ENCODE measurements at regions not wholly inside any gene's neighbourhood (a gene's known extent, or its start where the extent isn't known, plus 50 kb on each side); places are given as distances from the start of the nearest gene placed in this dataset.
A peak's percentile ranks its signal among the peaks of the same experiment; 100 is the strongest.

DNA sequence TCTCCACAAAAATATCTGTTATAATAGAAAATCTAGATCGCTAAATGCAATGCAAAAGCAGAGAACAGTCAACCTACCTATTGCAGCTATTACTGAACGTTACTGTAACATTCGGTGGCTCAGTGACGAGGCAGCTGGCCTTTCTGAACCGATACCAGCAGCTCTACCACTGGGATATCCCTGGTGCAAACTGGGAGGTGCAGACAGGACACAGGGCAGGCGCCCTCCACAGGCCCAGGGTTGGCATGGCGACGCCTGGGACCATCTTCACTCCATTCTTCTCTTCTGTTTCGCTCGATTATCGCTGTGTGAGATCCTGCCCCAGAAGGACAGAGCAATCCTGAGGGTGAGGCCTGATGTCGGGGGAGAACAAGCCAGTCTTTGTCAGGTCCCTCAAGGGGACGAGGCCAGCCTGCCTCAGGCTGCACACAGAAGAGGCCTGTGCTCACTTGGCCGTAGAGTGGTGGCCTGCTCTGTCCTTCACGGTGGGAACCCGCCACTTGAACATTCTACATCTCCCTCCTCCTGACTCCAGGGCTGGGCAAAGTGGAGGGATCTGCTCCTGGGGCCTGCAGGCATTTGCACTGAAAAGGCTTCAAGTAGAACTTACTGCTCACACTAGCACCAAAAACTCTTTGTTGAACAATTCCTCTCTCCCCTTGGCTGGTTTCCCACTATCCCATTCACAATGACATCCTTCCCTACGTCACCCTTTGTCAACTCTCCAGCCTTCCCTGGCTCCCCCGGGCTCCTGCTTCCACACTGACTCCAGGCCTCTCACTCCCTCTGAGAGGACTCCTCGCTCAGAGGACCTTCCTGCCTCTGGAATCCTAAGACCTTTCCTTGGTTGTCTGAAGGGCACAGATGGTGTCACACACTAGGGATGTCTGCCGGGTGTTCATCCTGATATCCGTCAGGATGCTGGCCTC, 49.7 kb downstream of the CYRIA start:
- DNase-seq = no peak

DNA sequence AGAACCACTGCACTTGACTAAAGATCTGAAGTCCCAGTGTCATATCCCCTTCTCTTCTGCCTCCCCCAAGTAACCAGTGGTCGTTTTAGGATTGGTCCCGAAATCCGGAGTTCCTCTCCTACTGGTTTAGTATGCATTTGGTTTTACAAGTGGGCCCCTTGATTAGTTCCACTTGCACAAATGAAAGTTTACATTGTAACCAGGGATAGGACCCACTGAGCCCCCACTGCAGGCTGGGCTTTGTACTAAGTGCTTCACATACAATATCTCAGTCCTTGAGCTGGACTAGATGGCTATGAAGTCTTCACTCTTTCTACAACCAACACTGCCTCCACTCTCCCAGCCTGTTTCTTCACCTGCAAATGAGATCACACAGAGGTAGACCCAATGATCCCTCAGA, 50.4 kb downstream of the CYRIA start:
- DNase-seq = no peak

- DNase-seq = no peak
These were observed 51.2 kb downstream of the CYRIA start for GRCh38 chr2:16614314-16614860.

DNA sequence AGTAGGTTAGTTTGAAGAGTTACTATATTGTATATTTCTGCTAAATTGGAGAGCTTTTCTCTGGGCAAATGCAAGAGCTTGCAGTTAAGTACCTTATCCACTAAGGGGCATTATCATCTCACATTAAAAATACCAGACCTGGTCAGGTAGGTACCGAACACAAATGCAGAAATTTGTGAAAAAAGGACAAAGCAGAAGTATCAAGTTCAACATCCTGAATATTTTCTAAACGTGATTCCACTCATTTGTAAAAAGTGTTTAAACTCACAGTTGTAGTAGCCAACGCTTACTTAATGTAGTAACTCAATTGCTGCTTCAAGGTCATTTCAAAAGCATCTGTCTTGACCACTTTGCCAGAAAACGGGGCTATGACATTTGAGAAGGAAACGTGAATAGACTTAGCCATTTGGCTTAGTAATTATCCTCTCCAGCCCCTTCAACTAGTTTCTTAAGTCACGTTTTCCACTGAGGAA, 52.1 kb downstream of the CYRIA start:
- DNase-seq = no peak

- DNase-seq = no peak
These were observed 53.1 kb downstream of the CYRIA start for GRCh38 chr2:16612490-16612889.

GRCh38 chr2:16609786-16610185, 55.8 kb downstream of the CYRIA start:
- DNase-seq = no peak

- DNase-seq = peak; percentile 79
These were observed 56.7 kb downstream of the CYRIA start for GRCh38 chr2:16608661-16609643.

GRCh38 chr2:16607301-16607700, 58.3 kb downstream of the CYRIA start:
- no peak for DNase-seq

DNA sequence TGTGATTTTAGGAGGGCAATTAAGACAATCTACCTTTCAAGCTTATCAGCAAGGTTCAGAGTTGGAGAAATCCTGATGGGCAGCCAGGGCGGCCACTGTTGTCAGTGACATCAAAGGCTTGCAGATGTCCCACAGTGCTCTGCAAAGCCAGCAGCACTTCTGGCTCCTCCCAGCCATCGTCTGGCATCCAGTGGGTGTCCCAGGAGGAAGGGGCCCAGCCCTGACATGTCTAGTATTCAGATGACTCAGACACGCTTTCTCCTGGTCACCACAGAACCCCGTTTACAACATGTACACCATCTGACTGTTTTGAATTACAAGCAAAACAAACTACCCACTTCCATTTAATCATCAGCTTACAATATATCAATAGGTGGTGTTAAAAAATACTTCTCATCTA, 61.4 kb downstream of the CYRIA start:
- no peak for DNase-seq

GRCh38 chr2:16591370-16591933, 74.2 kb downstream of the CYRIA start:
- DNase-seq = no peak

DNA sequence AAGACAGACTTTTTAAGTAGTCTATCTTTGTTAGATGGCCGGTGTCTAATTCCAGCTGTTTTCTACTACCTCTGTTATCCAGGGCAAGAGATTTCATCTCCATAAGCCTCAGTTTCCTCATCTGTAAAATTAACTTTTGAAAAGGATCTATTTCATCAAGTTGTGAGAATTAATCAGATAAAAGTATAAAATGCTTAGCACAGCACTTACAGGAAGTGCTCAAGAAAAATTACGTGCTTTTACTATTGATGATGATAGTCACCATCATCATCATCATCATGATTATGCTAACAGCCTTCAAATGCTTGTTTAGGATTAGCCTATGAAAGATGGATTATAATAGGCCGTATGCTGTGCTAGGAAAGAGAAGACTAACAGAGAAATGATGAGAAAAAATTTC, 76.2 kb downstream of the CYRIA start:
- DNase-seq = no peak

DNA sequence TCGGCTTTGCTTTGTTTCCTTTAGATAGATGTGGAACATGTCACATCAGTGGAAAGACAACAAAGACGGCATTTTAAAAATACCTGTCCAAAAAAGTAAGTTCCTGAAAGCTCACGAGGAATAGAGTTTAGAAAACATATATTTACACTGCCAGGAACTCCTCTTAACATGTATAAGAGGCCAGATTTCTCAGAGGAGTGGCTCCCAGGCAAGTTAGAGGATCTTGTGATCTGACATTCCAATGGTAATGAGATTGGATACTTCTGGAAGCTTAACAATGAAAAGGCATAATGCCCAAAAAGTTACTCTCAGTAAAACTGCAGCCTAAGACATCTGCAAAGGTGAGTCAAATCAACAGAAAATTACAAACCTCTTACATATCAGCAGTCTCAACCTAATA, 77.1 kb downstream of the CYRIA start:
- DNase-seq = no peak

- DNase-seq = no peak
These were observed 78.0 kb downstream of the CYRIA start for GRCh38 chr2:16587601-16588000.

DNA sequence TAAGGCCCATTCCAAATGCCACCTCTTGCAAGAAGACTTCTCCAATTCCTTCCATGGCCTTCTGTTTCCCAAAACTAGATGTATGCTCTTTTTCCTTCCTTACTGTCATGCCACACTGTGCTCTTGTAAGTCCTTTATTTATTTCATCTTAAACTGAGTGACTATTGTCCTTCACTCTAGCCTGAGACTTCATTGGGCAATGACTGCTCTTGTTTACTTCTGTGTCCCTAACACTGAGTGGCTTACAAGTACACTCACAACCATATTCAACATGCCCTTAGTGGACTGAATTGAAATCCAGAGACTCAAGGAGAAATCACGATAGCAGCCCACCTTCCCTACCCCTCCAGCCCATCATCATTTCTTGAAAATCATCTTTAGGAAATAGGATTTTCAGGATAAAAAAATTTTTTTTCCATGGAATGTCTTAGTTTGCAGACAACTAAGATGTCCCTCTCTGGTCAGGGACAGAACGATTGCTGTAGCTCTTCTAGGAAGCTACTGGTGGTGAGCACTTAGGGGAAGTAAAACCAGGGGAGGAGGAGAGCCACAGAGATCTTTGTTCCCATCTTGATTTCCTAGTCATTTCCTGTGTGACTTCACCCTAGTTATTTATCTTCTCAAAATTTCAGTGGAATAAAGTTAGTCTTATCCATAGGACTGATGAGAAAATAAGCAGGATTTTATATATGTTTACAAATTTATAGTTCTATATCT, 80.7 kb downstream of the CYRIA start:
- DNase-seq = no peak

- no peak for DNase-seq
These were observed 81.5 kb downstream of the CYRIA start for GRCh38 chr2:16584084-16584483.

DNA sequence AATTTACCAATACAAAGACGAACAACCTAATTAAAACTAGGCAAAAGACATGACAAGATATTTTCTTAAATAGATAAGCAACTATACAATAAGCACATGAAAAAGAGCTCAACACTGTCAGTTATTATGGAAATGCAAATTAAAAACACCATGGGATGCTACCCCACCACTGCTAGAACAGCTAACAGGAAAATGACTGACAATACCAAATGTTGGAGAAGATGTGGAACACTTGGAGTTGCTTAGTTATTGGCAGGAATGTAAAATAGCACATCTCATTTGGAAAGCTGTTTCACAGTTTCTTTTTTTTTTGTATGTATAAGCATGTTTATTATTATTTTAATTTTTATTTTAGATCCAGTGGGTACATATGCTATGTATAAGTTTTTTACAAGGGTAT, 84.4 kb downstream of the CYRIA start:
- DNase-seq = no peak

- DNase-seq = no peak
These were observed 87.6 kb downstream of the CYRIA start for GRCh38 chr2:16578081-16578480.

- no peak for DNase-seq
These were observed 95.1 kb downstream of the CYRIA start for GRCh38 chr2:16570516-16570915.

DNA sequence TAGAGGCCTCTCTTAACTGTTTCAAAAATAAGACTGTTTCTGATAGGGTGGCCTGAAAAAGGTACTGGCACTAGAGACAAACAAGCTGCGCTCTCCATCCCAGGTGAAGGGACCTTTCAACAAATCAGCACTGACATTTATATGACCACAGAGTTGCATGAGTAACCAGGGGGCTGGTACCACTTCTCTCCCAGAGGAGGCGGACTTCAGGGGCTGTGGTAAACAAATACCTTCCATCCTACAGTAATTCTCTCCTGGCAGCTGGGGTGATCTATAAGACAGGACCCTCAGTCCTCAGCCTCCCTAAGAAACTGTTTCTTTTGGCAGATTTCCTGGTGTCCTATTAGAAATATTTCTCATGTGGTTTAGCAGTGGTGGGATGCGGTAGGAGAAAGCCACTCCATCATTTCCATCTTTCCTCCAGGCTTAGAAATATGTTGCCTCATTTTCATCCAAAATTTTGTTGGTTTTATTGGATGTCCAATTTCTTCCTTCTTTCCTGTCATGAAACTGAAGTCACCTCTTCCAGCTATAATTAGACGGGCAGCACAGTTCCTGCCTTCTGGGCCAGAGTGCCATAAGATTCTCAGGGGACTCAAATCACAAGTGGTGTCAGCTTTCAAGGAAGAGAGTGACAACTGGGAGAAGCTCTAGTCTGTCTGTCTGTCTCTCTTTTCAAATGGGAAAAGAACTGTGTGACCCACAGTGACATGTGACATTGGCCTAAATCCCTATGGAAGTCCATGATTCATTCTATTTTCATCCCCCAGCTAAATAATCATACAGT, 96.4 kb downstream of the CYRIA start:
- no peak for DNase-seq

DNA sequence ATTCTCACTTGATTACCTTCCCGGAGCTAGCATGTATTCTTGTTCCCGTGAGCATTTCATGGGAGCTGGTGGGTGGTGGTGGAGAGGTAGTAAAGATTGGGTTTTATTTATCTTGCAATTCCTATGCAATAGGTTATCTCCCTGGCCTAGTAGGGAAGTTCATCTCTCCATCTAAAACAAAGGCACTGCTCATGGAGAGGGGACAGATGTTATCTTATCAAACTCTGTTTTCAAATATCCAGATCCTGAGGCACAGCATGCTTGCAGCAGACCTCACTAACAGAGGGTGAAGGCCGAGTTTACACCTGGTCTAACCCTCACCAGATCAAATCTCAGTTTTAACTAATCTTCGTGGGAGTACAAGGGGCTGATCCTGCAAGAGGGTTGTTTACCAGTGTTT, 98.9 kb downstream of the CYRIA start:
- DNase-seq = no peak

GRCh38 chr2:16565481-16565880, 100.2 kb downstream of the CYRIA start:
- DNase-seq = no peak

Data from CD4-positive, alpha-beta T cell treated with Interferon gamma for 1 hour (primary cell).